ENCODE measurements at regions not wholly inside any gene's neighbourhood (a gene's known extent, or its start where the extent isn't known, plus 50 kb on each side); places are given as distances from the start of the nearest gene placed in this dataset.

DNA sequence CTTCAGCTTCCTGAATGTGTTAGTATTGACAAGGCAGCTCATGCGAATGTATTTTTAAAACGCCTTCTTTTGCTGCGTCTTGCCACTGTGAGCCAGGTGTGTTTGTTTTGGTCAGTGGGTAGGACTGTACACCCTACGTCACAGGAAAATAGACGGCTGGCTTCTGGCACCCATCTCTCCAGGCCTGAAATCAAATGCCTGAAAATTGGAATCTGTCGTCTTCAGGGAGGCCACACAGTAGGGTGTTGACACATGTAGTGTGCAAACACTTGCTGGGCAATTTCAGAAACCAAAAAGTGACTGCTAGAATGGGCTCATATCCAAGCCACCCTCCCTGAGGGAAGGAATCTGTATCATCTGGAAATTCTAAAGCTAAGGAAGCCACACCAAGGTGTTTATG lies 209.3 kb downstream of the TTC8 start:
- no peak for DNase-seq
- H3K27me3 Mint-ChIP-seq (ENCODE audit: low read depth in 3 of 3), result peaks cover 17 to 26% (median 20%) of the 10 kb centered on the region in 3 donors

DNA sequence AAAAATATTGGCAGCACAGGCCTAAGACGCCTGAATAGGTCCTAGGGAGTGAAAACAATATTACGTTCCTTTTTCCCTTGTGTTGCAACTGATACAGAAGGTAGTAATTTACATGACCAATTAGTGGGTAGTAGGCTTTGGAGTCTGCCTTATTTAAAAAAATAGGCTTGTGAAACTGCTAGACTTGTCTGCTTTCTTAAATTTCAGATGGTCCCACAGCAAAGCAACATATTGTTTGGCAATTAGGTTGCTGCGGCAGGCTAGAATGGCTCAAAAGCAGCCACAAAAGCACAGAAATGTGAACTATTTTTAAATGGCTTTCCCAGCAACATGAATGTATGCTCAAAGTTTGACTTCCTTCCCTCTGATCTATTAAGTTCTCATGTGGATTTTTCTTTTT lies 211.9 kb downstream of the TTC8 start:
- Mint-ChIP-seq H3K4me1 (peaks cover 16% of the 10 kb centered on the region), H3K9me3 (peaks cover 0 to 8% (median 2%) of the 10 kb centered on the region in 7 donors), H3K4me3 (no peak overlapping the region), H3K27me3 (ENCODE audit: low read depth in 3 of 3) (peaks cover 12 to 16% (median 14%) of the 10 kb centered on the region in 3 donors), H3K36me3 (no peaks in the 10 kb centered on the region), H3K27ac (no peak overlapping the region)
- Histone ChIP-seq H2AFZ (ENCODE audit: insufficient read depth, low read depth, low read length, poor library complexity, severe bottlenecking) (no peak overlapping the region), H3K27me3 (ENCODE audit: control insufficient read depth in 2 of 2, insufficient read depth in 2 of 2, low read length in 2 of 2) (peaks cover 0 to under 1% of the 10 kb centered on the region in 2 donors), H3K9me3 (replicated peaks in 1 of 2; ENCODE audit: control insufficient read depth in 1 of 2, insufficient read depth in 1 of 2, low read length in 2 of 2) (peaks cover 0 to 2% of the 10 kb centered on the region in 2 donors), H3K79me2 (ENCODE audit: insufficient read depth, low read length) (no peaks in the 10 kb centered on the region), H3K4me2 (replicated peaks; ENCODE audit: extremely low read depth, low read length, poor library complexity, severe bottlenecking) (no peak overlapping the region), H3K27ac (ENCODE audit: low read depth in 1 of 2, low read length in 2 of 2) (no peak overlapping the region), H3K4me3 (replicated peaks in 1 of 3; ENCODE audit: low read depth in 2 of 3, low read length in 3 of 3) (no peak overlapping the region), H4K20me1 (ENCODE audit: insufficient read depth, low read length) (no peaks in the 10 kb centered on the region), H3K36me3 (replicated peaks in 1 of 2; ENCODE audit: control insufficient read depth in 1 of 2, insufficient read depth in 2 of 2, low read length in 2 of 2) (no peaks in the 10 kb centered on the region), H3K4me1 (ENCODE audit: control insufficient read depth in 1 of 2, insufficient read depth in 2 of 2, low read length in 2 of 2) (peaks cover 15 to 16% of the 10 kb centered on the region in 2 donors), H3K9ac (ENCODE audit: insufficient read depth, low read length, poor library complexity, severe bottlenecking) (no peak overlapping the region)
- TF ChIP-seq, protein P1, sequence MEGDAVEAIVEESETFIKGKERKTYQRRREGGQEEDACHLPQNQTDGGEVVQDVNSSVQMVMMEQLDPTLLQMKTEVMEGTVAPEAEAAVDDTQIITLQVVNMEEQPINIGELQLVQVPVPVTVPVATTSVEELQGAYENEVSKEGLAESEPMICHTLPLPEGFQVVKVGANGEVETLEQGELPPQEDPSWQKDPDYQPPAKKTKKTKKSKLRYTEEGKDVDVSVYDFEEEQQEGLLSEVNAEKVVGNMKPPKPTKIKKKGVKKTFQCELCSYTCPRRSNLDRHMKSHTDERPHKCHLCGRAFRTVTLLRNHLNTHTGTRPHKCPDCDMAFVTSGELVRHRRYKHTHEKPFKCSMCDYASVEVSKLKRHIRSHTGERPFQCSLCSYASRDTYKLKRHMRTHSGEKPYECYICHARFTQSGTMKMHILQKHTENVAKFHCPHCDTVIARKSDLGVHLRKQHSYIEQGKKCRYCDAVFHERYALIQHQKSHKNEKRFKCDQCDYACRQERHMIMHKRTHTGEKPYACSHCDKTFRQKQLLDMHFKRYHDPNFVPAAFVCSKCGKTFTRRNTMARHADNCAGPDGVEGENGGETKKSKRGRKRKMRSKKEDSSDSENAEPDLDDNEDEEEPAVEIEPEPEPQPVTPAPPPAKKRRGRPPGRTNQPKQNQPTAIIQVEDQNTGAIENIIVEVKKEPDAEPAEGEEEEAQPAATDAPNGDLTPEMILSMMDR (IDR thresholded peaks at IDR 0.05), result no peak
- intact Hi-C loops (cut with micrococcal nuclease), result no loop called here
- WGBS (ENCODE audit: insufficient coverage), result 100% methylated on average over 1 of the region's 3 CpGs
- no peak for DNase-seq

More for the DNA sequence above, 209.3 kb downstream of the TTC8 start:
- Mint-ChIP-seq H3K4me1 (no peaks in the 10 kb centered on the region), H3K9me3 (peaks cover 0 to 10% (median 7%) of the 10 kb centered on the region in 7 donors), H3K36me3 (no peaks in the 10 kb centered on the region), H3K4me3 (no peak overlapping the region), H3K27ac (no peak overlapping the region)
- peaks cover 4% of the 10 kb centered on the region in 2 donors for H3K9me3 ChIP-seq (replicated peaks in 1 of 2; ENCODE audit: control insufficient read depth in 1 of 2, insufficient read depth in 1 of 2, low read length in 2 of 2)
- no peaks in the 10 kb centered on the region for H4K20me1 ChIP-seq (ENCODE audit: insufficient read depth, low read length)
- peaks cover 9 to 17% of the 10 kb centered on the region in 2 donors for H3K27me3 ChIP-seq (ENCODE audit: control insufficient read depth in 2 of 2, insufficient read depth in 2 of 2, low read length in 2 of 2)
- no peaks in the 10 kb centered on the region for H3K36me3 ChIP-seq (replicated peaks in 1 of 2; ENCODE audit: control insufficient read depth in 1 of 2, insufficient read depth in 2 of 2, low read length in 2 of 2)
- intact Hi-C loops (cut with micrococcal nuclease), result no loop called here
- H3K4me3 ChIP-seq (replicated peaks in 1 of 3; ENCODE audit: low read depth in 2 of 3, low read length in 3 of 3), result no peak overlapping the region
- no peak overlapping the region for H3K9ac ChIP-seq (ENCODE audit: insufficient read depth, low read length, poor library complexity, severe bottlenecking)
- H3K27ac ChIP-seq (ENCODE audit: low read depth in 1 of 2, low read length in 2 of 2), result no peak overlapping the region
- no peak overlapping the region for H2AFZ ChIP-seq (ENCODE audit: insufficient read depth, low read depth, low read length, poor library complexity, severe bottlenecking)
- H3K4me2 ChIP-seq (replicated peaks; ENCODE audit: extremely low read depth, low read length, poor library complexity, severe bottlenecking), result no peak overlapping the region
- H3K4me1 ChIP-seq (ENCODE audit: control insufficient read depth in 1 of 2, insufficient read depth in 2 of 2, low read length in 2 of 2), result no peaks in the 10 kb centered on the region
- 98% methylated on average over 6 of the region's 6 CpGs for WGBS (ENCODE audit: insufficient coverage)
- TF ChIP-seq, protein P1 (IDR thresholded peaks at IDR 0.05), result no peak
- no peaks in the 10 kb centered on the region for H3K79me2 ChIP-seq (ENCODE audit: insufficient read depth, low read length)
